Astrocyte (in vitro differentiated cells and primary cell): ENCODE measurements at regions not wholly inside any gene's neighbourhood (a gene's known extent, or its start where the extent isn't known, plus 50 kb on each side); places are given as distances from the start of the nearest gene placed in this dataset.

Experiments used
- DNase-seq: peaks from one replicate; pipeline ENCODE4 v3.0.0-alpha.2; 2010; ENCODE audit warnings: low read depth
- FAIRE-seq: peaks from 2 replicates; lab custom pipeline; 2011; peaks lifted over from hg19 to GRCh38; lab: Jason Lieb, UNC
- H2AFZ ChIP-seq: 2 replicates; pipeline ENCODE4 v1.6.0; 2012; ENCODE audit warnings: low read depth, low read length, inconsistent platforms
- H3K27ac ChIP-seq: 2 replicates; pipeline ENCODE4 v1.5.1; 2011; ENCODE audit warnings: low read depth, low read length, inconsistent platforms
- H3K27me3 ChIP-seq: 2 replicates; pipeline ENCODE4 v1.6.0; 2011; ENCODE audit warnings: low read length, inconsistent platforms; ENCODE audit not compliant: insufficient read depth
- H3K36me3 ChIP-seq: 2 replicates; pipeline ENCODE4 v1.5.1; 2011; ENCODE audit warnings: low read length, inconsistent platforms; ENCODE audit not compliant: insufficient read depth
- H3K4me1 ChIP-seq: 2 replicates; pipeline ENCODE4 v1.5.1; 2011; ENCODE audit warnings: low read length, inconsistent platforms; ENCODE audit not compliant: insufficient read depth
- H3K4me2 ChIP-seq: 2 replicates; pipeline ENCODE4 v1.6.0; 2012; ENCODE audit warnings: low read length, inconsistent platforms
- H3K4me3 ChIP-seq: 2 replicates; pipeline ENCODE4 v1.5.1; 2011; ENCODE audit warnings: low read depth, mild to moderate bottlenecking, low read length, inconsistent platforms; ENCODE audit not compliant: insufficient read depth
- H3K79me2 ChIP-seq: 2 replicates; pipeline ENCODE4 v1.6.0; 2012; ENCODE audit warnings: mild to moderate bottlenecking, low read length, inconsistent platforms; ENCODE audit not compliant: insufficient read depth
- H3K9ac ChIP-seq: 2 replicates; pipeline ENCODE4 v1.6.0; 2012; ENCODE audit warnings: mild to moderate bottlenecking, low read length, inconsistent platforms
- H3K9me3 ChIP-seq: 2 replicates; pipeline ENCODE4 v1.5.1; 2012; ENCODE audit warnings: low read depth, mild to moderate bottlenecking, low read length, inconsistent platforms; ENCODE audit not compliant: insufficient read depth
- H4K20me1 ChIP-seq: 2 replicates; pipeline ENCODE4 v1.6.0; 2012; ENCODE audit warnings: low read length, inconsistent platforms; ENCODE audit not compliant: insufficient read depth
- H3K27ac Mint-ChIP-seq: one replicate; pipeline ENCODE4 v1.8.0; 2021; ENCODE audit warnings: mild to moderate bottlenecking, mixed read lengths; ENCODE audit not compliant: unreplicated experiment
- H3K27me3 Mint-ChIP-seq: one replicate; pipeline ENCODE4 v1.8.0; 2021; ENCODE audit warnings: low read depth, mixed read lengths; ENCODE audit not compliant: unreplicated experiment
- H3K36me3 Mint-ChIP-seq: one replicate; pipeline ENCODE4 v1.8.0; 2021; ENCODE audit warnings: low read depth, mixed read lengths; ENCODE audit not compliant: unreplicated experiment
- H3K4me1 Mint-ChIP-seq: one replicate; pipeline ENCODE4 v1.8.0; 2021; ENCODE audit warnings: low read depth, mixed read lengths; ENCODE audit not compliant: unreplicated experiment
- H3K4me3 Mint-ChIP-seq: one replicate; pipeline ENCODE4 v1.8.0; 2021; ENCODE audit warnings: mild to moderate bottlenecking, moderate library complexity, mixed read lengths; ENCODE audit not compliant: unreplicated experiment
- H3K9me3 Mint-ChIP-seq: one replicate; pipeline ENCODE4 v1.8.0; 2021; ENCODE audit warnings: mild to moderate bottlenecking, mixed read lengths; ENCODE audit not compliant: unreplicated experiment
- CTCF ChIP-seq: IDR thresholded peaks from 2 replicates; pipeline ENCODE4 v1.5.1; 2011; ENCODE audit warnings: low read depth, mild to moderate bottlenecking, inconsistent platforms, low read length, moderate library complexity; ENCODE audit not compliant: insufficient read depth
- EZH2 ChIP-seq: IDR thresholded peaks from 2 replicates; pipeline ENCODE4 v1.6.1; 2012; ENCODE audit warnings: mild to moderate bottlenecking, low read length, inconsistent platforms; ENCODE audit not compliant: insufficient read depth

DNA sequence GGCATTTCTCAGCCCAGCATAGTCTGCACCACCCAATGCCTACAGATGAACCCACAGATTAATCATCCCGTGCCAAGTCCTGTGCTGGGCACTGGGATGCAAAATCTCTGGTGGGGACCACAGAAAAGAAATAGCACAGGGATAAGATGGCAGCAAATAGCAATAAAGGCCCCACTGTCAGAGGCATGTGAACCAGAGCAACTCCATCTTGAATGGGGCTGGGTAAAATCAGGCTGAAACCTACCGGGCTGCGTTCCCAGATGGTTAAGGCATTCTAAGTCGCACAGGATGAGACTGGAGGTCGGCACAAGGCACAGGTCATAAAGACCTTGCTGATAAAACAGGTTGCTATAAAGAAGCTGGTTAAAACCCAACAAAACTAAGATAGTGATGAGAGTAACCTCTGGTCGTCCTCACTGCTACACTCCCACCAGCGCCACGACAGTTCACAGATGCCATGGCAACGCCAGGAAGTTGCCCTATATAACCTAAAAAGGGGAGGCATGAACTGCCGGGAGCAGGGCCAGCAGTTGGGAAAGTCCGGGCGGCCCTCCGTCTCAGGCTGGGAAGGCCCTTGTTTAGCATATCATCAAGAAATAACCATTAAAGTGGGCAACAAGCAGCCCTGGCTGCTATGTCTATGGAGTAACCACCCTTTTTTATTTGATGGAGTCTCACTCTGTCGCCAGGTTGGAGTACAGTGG is 65.2 kb downstream of the C9orf50 start:
- TF ChIP-seq EZH2 (no peak), CTCF (no peak)
- Histone ChIP-seq H3K36me3 (no peaks in the 10 kb centered on the region), H3K27me3 (no peaks in the 10 kb centered on the region), H4K20me1 (no peaks in the 10 kb centered on the region), H3K79me2 (no peaks in the 10 kb centered on the region), H3K4me1 (peaks cover 25% of the 10 kb centered on the region), H3K4me3 (no peak overlapping the region), H3K27ac (no peak overlapping the region), H3K9me3 (no peaks in the 10 kb centered on the region), H3K9ac (no peak overlapping the region), H2AFZ (no peak overlapping the region), H3K4me2 (no peak overlapping the region)
- no peak overlapping the region for H3K4me3 Mint-ChIP-seq
- DNase-seq: no peak
- peaks cover 5% of the 10 kb centered on the region for H3K27me3 Mint-ChIP-seq
- H3K36me3 Mint-ChIP-seq: no peaks in the 10 kb centered on the region
- H3K9me3 Mint-ChIP-seq: no peaks in the 10 kb centered on the region
- no peak for FAIRE-seq
- H3K4me1 Mint-ChIP-seq: peaks cover 19% of the 10 kb centered on the region
- H3K27ac Mint-ChIP-seq: no peak overlapping the region

- FAIRE-seq: no peak
- Histone ChIP-seq H3K9ac (no peak overlapping the region), H3K36me3 (no peaks in the 10 kb centered on the region), H3K4me3 (no peak overlapping the region), H3K9me3 (no peaks in the 10 kb centered on the region), H3K27me3 (no peaks in the 10 kb centered on the region), H4K20me1 (no peaks in the 10 kb centered on the region), H2AFZ (no peak overlapping the region), H3K27ac (no peak overlapping the region), H3K4me1 (peaks cover 29% of the 10 kb centered on the region), H3K4me2 (no peak overlapping the region), H3K79me2 (no peaks in the 10 kb centered on the region)
- Mint-ChIP-seq H3K36me3 (no peaks in the 10 kb centered on the region), H3K27me3 (peaks cover 5% of the 10 kb centered on the region), H3K27ac (no peak overlapping the region), H3K4me3 (no peak overlapping the region), H3K4me1 (peaks cover 20% of the 10 kb centered on the region), H3K9me3 (no peaks in the 10 kb centered on the region)
- TF ChIP-seq CTCF: no peak
- TF ChIP-seq EZH2: no peak
- DNase-seq: no peak
Measured at GRCh38 chr9:129554649-129555048, 66.3 kb downstream of the C9orf50 start.

DNA sequence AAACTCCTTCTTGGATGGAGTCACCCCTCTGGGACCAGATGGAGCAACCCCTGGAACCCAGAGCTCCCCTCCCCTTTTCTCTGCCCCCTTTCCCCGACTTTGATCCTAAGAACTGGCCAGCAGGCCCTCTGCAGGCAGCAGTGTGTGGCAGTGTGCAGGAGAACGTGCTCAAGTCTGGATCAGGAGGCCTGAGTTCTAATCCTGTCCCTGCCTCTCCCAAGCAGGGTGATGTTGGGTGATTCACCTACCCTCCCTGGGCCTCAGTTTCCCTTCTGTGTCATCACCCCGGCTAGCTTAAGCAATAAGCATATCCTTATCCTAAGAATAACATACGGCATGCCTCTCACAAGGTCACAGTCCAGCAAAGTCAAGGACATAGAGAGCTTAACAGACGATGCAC is 67.6 kb downstream of the C9orf50 start:
- Mint-ChIP-seq H3K4me3 (no peak overlapping the region), H3K27me3 (peaks cover 5% of the 10 kb centered on the region), H3K27ac (no peak overlapping the region), H3K4me1 (peaks cover 23% of the 10 kb centered on the region), H3K9me3 (no peaks in the 10 kb centered on the region), H3K36me3 (no peaks in the 10 kb centered on the region)
- no peaks in the 10 kb centered on the region for H3K27me3 ChIP-seq
- no peaks in the 10 kb centered on the region for H4K20me1 ChIP-seq
- no peak overlapping the region for H3K4me2 ChIP-seq
- no peak overlapping the region for H3K27ac ChIP-seq
- no peak for TF ChIP-seq CTCF
- DNase-seq (no peak), FAIRE-seq (no peak)
- H3K9ac ChIP-seq: no peak overlapping the region
- H3K36me3 ChIP-seq: no peaks in the 10 kb centered on the region
- H3K4me3 ChIP-seq: no peak overlapping the region
- no peaks in the 10 kb centered on the region for H3K79me2 ChIP-seq
- no peaks in the 10 kb centered on the region for H3K9me3 ChIP-seq
- H3K4me1 ChIP-seq: peaks cover 29% of the 10 kb centered on the region
- no peak overlapping the region for H2AFZ ChIP-seq
